GM23338 (cell line): ENCODE measurements at regions not wholly inside any gene's neighbourhood (a gene's known extent, or its start where the extent isn't known, plus 50 kb on each side); places are given as distances from the start of the nearest gene placed in this dataset.
"Not testable (repeated sequence)": the region's sequence is repeated elsewhere in the genome, so short reads cannot be mapped to it uniquely, and the experiment has no call there.

Source experiments
- CREB1 ChIP-seq: fragments of 250-450 bp; sonication (Bioruptor Pico); IDR thresholded peaks from 2 replicates; pipeline ENCODE4 v1.5.0; 2020; ENCODE audit warnings: low read depth, mild to moderate bottlenecking, moderate library complexity
- EZH2 ChIP-seq: fragments of 200-600 bp; sonication (generic); IDR thresholded peaks from one replicate; pipeline ENCODE4 v1.8.0; 2017; ENCODE audit warnings: antibody characterized with exemption, mild to moderate bottlenecking, low read depth; ENCODE audit not compliant: unreplicated experiment
- EZH2phosphoT487 ChIP-seq: fragments of 200-600 bp; sonication (generic); IDR thresholded peaks from one replicate; pipeline ENCODE4 v1.8.1; 2018; ENCODE audit warnings: antibody characterized with exemption; ENCODE audit not compliant: unreplicated experiment
- POLR2AphosphoS5 ChIP-seq: IDR thresholded peaks from 2 replicates; pipeline ENCODE4 v1.6.1; 2016; ENCODE audit warnings: antibody characterized with exemption, low read depth
- ZNF114 ChIP-seq: fragments of 250-450 bp; sonication (Bioruptor Pico); IDR thresholded peaks from 2 replicates; pipeline ENCODE4 v1.5.0; 2020; ENCODE audit warnings: mild to moderate bottlenecking, moderate library complexity
- ZNF331 ChIP-seq: fragments of 250-450 bp; sonication (Bioruptor Pico); IDR thresholded peaks from 2 replicates; pipeline ENCODE4 v1.5.0; 2020; ENCODE audit warnings: low read depth, mild to moderate bottlenecking, moderate library complexity
- TF ChIP-seq, protein P1 (sequence below), 2 experiments: fragments of 200-600 bp in 1 of 2; sonication (generic) in 1 of 2; conservative IDR thresholded peaks; 2 replicates each; pipeline versions ENCODE4 v1.5.1 to v1.6.1; 2016 to 2017; ENCODE audit warnings: antibody characterized with exemption in 2 of 2, low read depth in 2 of 2, mild to moderate bottlenecking in 2 of 2, moderate library complexity in 1 of 2
- TF ChIP-seq, protein P2 (sequence below): IDR thresholded peaks from 2 replicates; pipeline ENCODE4 v1.6.1; 2016; ENCODE audit warnings: antibody characterized with exemption
- TF ChIP-seq, protein P3 (sequence below): IDR thresholded peaks from one replicate; pipeline ENCODE4 v1.6.1; 2018; ENCODE audit warnings: antibody characterized with exemption; ENCODE audit not compliant: unreplicated experiment
- TF ChIP-seq, protein P4 (sequence below): fragments of 250-450 bp; sonication (Bioruptor Pico); IDR thresholded peaks from 2 replicates; pipeline ENCODE4 v1.5.0; 2020; ENCODE audit warnings: mild to moderate bottlenecking, moderate library complexity

DNA sequence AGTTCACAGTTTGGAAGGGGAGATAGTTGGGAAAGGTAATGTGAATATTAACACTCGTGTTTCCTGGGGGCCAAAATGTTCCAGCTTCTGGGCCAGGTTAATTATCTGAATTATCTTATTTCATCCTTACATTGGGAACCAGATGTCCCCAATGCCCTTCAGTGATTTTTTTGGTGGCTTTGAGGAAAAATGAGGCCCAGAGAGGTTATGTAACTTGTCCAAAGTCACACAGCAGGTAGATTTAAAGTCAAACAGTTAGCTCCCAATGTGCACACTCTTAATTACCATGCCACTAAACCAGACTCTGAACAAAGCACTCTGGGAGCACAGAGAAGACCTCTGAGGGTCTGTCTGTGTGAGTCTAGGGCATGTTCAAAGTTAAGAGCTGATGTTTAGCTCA is 259.9 kb upstream of the PLGLB2 start:
- not testable (repeated sequence) for TF ChIP-seq ZNF331 (CRISPR knock-in tag); EZH2; POLR2AphosphoS5; CREB1 (CRISPR knock-in tag); EZH2phosphoT487; ZNF114 (CRISPR knock-in tag)
- TF ChIP-seq, protein P1, sequence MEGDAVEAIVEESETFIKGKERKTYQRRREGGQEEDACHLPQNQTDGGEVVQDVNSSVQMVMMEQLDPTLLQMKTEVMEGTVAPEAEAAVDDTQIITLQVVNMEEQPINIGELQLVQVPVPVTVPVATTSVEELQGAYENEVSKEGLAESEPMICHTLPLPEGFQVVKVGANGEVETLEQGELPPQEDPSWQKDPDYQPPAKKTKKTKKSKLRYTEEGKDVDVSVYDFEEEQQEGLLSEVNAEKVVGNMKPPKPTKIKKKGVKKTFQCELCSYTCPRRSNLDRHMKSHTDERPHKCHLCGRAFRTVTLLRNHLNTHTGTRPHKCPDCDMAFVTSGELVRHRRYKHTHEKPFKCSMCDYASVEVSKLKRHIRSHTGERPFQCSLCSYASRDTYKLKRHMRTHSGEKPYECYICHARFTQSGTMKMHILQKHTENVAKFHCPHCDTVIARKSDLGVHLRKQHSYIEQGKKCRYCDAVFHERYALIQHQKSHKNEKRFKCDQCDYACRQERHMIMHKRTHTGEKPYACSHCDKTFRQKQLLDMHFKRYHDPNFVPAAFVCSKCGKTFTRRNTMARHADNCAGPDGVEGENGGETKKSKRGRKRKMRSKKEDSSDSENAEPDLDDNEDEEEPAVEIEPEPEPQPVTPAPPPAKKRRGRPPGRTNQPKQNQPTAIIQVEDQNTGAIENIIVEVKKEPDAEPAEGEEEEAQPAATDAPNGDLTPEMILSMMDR (conservative IDR thresholded peaks at IDR 0.05; ENCODE audit: low read depth in 2 of 2) = not testable (repeated sequence)
- TF ChIP-seq, protein P2, sequence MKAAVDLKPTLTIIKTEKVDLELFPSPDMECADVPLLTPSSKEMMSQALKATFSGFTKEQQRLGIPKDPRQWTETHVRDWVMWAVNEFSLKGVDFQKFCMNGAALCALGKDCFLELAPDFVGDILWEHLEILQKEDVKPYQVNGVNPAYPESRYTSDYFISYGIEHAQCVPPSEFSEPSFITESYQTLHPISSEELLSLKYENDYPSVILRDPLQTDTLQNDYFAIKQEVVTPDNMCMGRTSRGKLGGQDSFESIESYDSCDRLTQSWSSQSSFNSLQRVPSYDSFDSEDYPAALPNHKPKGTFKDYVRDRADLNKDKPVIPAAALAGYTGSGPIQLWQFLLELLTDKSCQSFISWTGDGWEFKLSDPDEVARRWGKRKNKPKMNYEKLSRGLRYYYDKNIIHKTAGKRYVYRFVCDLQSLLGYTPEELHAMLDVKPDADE = not testable (repeated sequence)
- TF ChIP-seq, protein P3, sequence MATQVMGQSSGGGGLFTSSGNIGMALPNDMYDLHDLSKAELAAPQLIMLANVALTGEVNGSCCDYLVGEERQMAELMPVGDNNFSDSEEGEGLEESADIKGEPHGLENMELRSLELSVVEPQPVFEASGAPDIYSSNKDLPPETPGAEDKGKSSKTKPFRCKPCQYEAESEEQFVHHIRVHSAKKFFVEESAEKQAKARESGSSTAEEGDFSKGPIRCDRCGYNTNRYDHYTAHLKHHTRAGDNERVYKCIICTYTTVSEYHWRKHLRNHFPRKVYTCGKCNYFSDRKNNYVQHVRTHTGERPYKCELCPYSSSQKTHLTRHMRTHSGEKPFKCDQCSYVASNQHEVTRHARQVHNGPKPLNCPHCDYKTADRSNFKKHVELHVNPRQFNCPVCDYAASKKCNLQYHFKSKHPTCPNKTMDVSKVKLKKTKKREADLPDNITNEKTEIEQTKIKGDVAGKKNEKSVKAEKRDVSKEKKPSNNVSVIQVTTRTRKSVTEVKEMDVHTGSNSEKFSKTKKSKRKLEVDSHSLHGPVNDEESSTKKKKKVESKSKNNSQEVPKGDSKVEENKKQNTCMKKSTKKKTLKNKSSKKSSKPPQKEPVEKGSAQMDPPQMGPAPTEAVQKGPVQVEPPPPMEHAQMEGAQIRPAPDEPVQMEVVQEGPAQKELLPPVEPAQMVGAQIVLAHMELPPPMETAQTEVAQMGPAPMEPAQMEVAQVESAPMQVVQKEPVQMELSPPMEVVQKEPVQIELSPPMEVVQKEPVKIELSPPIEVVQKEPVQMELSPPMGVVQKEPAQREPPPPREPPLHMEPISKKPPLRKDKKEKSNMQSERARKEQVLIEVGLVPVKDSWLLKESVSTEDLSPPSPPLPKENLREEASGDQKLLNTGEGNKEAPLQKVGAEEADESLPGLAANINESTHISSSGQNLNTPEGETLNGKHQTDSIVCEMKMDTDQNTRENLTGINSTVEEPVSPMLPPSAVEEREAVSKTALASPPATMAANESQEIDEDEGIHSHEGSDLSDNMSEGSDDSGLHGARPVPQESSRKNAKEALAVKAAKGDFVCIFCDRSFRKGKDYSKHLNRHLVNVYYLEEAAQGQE = not testable (repeated sequence)
- TF ChIP-seq, protein P4, sequence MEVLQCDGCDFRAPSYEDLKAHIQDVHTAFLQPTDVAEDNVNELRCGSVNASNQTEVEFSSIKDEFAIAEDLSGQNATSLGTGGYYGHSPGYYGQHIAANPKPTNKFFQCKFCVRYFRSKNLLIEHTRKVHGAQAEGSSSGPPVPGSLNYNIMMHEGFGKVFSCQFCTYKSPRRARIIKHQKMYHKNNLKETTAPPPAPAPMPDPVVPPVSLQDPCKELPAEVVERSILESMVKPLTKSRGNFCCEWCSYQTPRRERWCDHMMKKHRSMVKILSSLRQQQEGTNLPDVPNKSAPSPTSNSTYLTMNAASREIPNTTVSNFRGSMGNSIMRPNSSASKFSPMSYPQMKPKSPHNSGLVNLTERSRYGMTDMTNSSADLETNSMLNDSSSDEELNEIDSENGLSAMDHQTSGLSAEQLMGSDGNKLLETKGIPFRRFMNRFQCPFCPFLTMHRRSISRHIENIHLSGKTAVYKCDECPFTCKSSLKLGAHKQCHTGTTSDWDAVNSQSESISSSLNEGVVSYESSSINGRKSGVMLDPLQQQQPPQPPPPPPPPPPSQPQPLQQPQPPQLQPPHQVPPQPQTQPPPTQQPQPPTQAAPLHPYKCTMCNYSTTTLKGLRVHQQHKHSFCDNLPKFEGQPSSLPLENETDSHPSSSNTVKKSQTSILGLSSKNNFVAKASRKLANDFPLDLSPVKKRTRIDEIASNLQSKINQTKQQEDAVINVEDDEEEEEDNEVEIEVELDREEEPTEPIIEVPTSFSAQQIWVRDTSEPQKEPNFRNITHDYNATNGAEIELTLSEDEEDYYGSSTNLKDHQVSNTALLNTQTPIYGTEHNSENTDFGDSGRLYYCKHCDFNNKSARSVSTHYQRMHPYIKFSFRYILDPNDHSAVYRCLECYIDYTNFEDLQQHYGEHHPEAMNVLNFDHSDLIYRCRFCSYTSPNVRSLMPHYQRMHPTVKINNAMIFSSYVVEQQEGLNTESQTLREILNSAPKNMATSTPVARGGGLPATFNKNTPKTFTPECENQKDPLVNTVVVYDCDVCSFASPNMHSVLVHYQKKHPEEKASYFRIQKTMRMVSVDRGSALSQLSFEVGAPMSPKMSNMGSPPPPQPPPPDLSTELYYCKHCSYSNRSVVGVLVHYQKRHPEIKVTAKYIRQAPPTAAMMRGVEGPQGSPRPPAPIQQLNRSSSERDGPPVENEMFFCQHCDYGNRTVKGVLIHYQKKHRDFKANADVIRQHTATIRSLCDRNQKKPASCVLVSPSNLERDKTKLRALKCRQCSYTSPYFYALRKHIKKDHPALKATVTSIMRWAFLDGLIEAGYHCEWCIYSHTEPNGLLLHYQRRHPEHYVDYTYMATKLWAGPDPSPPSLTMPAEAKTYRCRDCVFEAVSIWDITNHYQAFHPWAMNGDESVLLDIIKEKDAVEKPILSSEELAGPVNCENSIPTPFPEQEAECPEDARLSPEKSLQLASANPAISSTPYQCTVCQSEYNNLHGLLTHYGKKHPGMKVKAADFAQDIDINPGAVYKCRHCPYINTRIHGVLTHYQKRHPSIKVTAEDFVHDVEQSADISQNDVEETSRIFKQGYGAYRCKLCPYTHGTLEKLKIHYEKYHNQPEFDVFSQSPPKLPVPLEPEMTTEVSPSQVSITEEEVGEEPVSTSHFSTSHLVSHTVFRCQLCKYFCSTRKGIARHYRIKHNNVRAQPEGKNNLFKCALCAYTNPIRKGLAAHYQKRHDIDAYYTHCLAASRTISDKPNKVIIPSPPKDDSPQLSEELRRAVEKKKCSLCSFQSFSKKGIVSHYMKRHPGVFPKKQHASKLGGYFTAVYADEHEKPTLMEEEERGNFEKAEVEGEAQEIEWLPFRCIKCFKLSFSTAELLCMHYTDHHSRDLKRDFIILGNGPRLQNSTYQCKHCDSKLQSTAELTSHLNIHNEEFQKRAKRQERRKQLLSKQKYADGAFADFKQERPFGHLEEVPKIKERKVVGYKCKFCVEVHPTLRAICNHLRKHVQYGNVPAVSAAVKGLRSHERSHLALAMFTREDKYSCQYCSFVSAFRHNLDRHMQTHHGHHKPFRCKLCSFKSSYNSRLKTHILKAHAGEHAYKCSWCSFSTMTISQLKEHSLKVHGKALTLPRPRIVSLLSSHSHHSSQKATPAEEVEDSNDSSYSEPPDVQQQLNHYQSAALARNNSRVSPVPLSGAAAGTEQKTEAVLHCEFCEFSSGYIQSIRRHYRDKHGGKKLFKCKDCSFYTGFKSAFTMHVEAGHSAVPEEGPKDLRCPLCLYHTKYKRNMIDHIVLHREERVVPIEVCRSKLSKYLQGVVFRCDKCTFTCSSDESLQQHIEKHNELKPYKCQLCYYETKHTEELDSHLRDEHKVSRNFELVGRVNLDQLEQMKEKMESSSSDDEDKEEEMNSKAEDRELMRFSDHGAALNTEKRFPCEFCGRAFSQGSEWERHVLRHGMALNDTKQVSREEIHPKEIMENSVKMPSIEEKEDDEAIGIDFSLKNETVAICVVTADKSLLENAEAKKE = not testable (repeated sequence)
